ENCODE measurements at regions not wholly inside any gene's neighbourhood (a gene's known extent, or its start where the extent isn't known, plus 50 kb on each side); places are given as distances from the start of the nearest gene placed in this dataset.
"Not testable (repeated sequence)": the region's sequence is repeated elsewhere in the genome, so short reads cannot be mapped to it uniquely, and the experiment has no call there.

DNA sequence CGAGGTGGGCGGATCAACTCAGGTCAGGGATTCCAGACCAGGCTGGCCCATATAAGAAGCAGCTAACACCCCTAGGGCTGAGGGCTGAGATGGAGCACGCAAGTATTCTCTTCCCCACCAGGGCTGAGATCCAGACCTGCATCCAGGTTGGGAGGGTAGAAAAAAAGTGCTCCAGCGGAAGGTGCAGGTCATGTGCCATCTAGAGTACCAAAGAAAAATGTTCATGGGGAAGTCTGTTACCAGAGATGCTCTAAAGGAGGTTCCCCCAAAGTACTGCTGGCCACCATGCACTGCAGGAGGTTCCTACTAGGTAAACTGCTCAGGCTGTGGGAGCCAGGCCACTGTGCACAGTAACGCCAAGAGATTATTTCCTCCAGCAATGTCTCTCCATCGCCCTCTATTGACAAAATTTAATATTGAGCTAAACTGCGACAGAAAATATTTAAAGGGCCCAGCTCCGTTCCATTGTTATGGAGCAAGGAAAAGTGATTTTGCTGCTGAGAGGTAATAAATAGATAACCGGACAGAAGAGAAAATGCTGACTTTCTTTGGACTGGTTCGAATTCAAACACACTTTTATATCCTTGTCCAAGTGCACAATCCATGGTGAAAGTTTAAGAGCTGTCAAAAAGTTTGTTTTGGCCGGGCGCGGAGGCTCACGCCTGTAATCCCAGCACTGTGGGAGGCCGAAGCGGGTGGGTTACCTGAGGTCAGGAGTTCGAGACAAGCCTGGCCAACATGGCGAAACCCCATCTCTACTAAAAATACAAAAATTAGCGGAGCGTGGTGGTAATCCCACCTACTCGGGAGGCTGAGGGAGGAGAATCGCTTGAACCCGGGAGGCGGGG is 159.9 kb downstream of the OR2B2 start:
- 12% methylated on average over 24 of the region's 24 CpGs for WGBS, 3 donors
- FAIRE-seq (no peak), DNase-seq (peak; percentile 90 to 93)
- peak overlapping the region; percentile 11 to 95 (median 91) for H3K27ac ChIP-seq (ENCODE audit: low read depth in 1 of 3, low read length in 2 of 3)
- no peaks in the 10 kb centered on the region for H3K36me3 ChIP-seq (ENCODE audit: control insufficient read depth in 3 of 3, insufficient read depth in 2 of 3, low read depth in 1 of 3, low read length in 3 of 3)
- peak overlapping the region; percentile 66 to 95 (median 67) for H3K4me3 ChIP-seq (ENCODE audit: low read depth in 1 of 3, low read length in 3 of 3)
- H3K9me3 ChIP-seq (ENCODE audit: control insufficient read depth in 2 of 2, insufficient read depth in 1 of 2, low read depth in 1 of 2, low read length in 1 of 2) = no peaks in the 10 kb centered on the region
- H3K27me3 ChIP-seq (ENCODE audit: control insufficient read depth in 3 of 3, insufficient read depth in 3 of 3, low read length in 3 of 3) = no peaks in the 10 kb centered on the region
- H3K4me1 ChIP-seq (ENCODE audit: control insufficient read depth in 3 of 3, insufficient read depth in 2 of 3, low read depth in 1 of 3, low read length in 2 of 3) = no peaks in the 10 kb centered on the region

DNA sequence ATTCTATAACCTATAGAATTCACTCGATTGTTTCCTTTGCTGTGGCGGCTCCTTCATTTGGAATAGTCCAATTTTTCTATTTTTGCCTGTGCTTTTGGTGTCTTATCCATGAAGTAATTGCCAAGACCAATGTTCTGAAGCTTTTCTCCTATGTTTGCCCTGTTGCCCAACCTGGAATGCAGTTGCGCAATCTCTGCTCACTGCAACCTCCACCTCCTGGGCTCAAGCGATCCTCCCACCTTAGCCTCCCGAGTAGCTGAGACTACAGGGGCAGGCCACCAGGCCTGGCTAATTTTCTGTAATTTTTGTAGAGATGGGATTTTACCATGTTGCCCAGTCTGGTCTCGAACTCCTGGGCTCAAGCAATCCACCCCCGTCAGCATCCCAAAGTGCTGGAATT is 163.5 kb downstream of the OR2B2 start:
- WGBS, 3 donors = 88 to 89% (median 88%) methylated on average over 7 of the region's 7 CpGs
- FAIRE-seq = no peak
- Histone ChIP-seq H3K4me3 (ENCODE audit: low read depth in 1 of 3, low read length in 3 of 3) (no peak overlapping the region), H3K36me3 (ENCODE audit: control insufficient read depth in 3 of 3, insufficient read depth in 2 of 3, low read depth in 1 of 3, low read length in 3 of 3) (no peaks in the 10 kb centered on the region), H3K27me3 (ENCODE audit: control insufficient read depth in 3 of 3, insufficient read depth in 3 of 3, low read length in 3 of 3) (peaks cover 0 to 14% (median 9%) of the 10 kb centered on the region in 3 donors), H3K4me1 (ENCODE audit: control insufficient read depth in 3 of 3, insufficient read depth in 2 of 3, low read depth in 1 of 3, low read length in 2 of 3) (no peaks in the 10 kb centered on the region), H3K27ac (ENCODE audit: low read depth in 1 of 3, low read length in 2 of 3) (no peak overlapping the region), H3K9me3 (ENCODE audit: control insufficient read depth in 2 of 2, insufficient read depth in 1 of 2, low read depth in 1 of 2, low read length in 1 of 2) (no peaks in the 10 kb centered on the region)
- DNase-seq = no peak

DNA sequence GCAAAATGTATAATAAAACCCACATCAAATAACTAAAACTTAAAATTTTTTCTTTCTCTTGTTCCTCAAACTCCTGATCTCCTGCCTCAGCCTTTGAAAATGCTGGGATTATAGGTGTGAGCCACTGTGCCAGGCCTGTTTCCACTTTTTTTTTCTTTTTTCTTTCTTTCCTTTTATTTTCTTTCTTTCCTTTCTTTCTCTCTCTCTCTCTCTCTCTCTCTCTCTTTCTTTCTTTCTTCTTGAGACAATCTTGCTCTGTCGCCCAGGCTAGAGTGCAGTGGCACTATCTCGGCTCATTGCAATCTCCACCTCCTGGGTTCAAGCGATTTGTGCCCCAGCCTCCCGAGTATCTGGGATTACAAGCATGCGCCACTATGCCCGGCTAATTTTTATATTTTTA is 164.6 kb downstream of the OR2B2 start:
- Histone ChIP-seq H3K36me3 (ENCODE audit: control insufficient read depth in 3 of 3, insufficient read depth in 2 of 3, low read depth in 1 of 3, low read length in 3 of 3) (no peaks in the 10 kb centered on the region), H3K27me3 (ENCODE audit: control insufficient read depth in 3 of 3, insufficient read depth in 3 of 3, low read length in 3 of 3) (peaks cover 0 to 22% (median 10%) of the 10 kb centered on the region in 3 donors), H3K27ac (ENCODE audit: low read depth in 1 of 3, low read length in 2 of 3) (no peak overlapping the region), H3K4me1 (ENCODE audit: control insufficient read depth in 3 of 3, insufficient read depth in 2 of 3, low read depth in 1 of 3, low read length in 2 of 3) (no peaks in the 10 kb centered on the region), H3K9me3 (ENCODE audit: control insufficient read depth in 2 of 2, insufficient read depth in 1 of 2, low read depth in 1 of 2, low read length in 1 of 2) (no peaks in the 10 kb centered on the region), H3K4me3 (ENCODE audit: low read depth in 1 of 3, low read length in 3 of 3) (no peak overlapping the region)
- WGBS, 3 donors = 85 to 92% (median 91%) methylated on average over 6 of the region's 6 CpGs
- FAIRE-seq (no peak), DNase-seq (no peak)

DNA sequence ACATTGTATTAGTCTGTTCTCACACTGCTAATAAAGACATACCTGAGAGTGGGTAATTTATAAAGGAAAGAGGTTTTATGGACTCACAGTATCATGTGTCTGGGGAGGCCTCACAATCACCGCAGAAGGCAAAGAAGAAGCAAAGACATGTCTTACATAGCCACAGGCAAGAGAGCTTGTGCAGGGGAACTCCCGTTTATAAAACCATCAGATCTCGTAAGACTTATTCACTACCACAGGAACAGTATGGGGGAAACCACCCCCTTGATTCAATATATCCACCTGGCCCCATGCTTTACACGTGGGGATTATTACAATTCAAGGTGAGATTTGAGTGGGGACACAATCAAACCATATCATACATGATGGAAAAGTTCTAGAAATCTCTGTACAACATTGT is 165.3 kb downstream of the OR2B2 start:
- not testable (repeated sequence) for H3K4me3 ChIP-seq (ENCODE audit: low read depth in 1 of 3, low read length in 3 of 3); H3K27ac ChIP-seq (ENCODE audit: low read depth in 1 of 3, low read length in 2 of 3); H3K4me1 ChIP-seq (ENCODE audit: control insufficient read depth in 3 of 3, insufficient read depth in 2 of 3, low read depth in 1 of 3, low read length in 2 of 3); H3K9me3 ChIP-seq (ENCODE audit: control insufficient read depth in 2 of 2, insufficient read depth in 1 of 2, low read depth in 1 of 2, low read length in 1 of 2); DNase-seq; H3K36me3 ChIP-seq (ENCODE audit: control insufficient read depth in 3 of 3, insufficient read depth in 2 of 3, low read depth in 1 of 3, low read length in 3 of 3); FAIRE-seq
- 48 to 55% (median 54%) methylated on average over 4 of the region's 4 CpGs for WGBS, 3 donors
- H3K27me3 ChIP-seq (ENCODE audit: control insufficient read depth in 3 of 3, insufficient read depth in 3 of 3, low read length in 3 of 3) = peaks cover 0 to 22% (median 10%) of the 10 kb centered on the region in 3 donors

DNA sequence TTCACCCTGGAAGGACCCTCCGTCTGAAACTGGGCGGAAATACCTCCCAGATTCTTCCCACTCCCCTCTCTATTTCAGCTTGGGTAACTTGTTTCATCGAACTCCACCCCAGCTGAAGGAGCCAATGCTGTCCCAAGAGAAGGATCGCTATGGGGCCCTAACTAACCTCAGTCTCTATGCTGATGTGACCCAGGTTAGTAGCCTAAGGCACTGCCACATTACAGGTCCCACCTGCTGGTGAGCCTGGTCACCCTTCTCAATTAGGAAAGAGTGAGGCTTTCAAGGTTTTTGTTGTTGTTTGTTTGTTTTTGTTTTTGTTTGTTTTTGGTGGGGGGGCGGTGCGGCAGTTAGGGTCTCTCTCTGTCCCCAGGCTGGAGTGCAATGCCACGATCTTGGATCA is 168.4 kb downstream of the OR2B2 start:
- 21 to 49% (median 40%) methylated on average over 7 of the region's 7 CpGs for WGBS, 3 donors
- FAIRE-seq = no peak

DNA sequence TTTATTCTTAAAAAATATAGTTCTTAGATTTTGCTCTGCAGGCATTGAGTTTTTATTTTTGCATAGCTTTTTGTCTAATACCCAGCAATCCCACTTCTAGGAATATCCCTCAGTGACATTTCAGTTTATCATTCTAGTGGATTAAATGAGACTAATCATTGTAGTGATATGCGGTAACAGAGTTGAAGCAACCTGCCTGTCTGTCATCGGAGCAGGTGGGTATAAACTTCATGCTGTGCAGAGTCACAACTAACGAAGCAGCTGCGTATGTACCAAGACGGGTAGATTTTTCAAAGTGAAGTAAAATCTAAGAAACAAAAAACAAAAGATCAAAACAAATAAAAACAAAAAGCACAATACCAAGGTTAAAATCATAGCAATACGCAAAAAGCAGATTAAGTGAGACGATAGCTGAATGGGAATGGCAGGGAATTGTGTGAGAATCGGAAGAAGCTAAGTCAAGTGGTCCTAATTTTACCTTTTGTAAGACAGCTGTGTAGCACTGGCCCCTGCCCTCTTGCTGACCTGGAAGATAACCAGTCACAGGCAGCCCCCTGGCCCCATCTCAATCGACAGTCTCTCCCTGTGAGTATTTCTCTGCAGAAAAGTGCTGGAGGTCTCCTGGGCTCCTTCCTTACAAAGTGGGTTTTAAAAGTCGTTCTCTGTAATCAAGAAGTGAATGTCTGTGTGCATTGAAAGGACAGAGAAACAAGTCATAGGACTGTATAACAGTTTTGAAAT is 169.2 kb downstream of the OR2B2 start:
- Histone ChIP-seq H3K27me3 (ENCODE audit: control insufficient read depth in 3 of 3, insufficient read depth in 3 of 3, low read length in 3 of 3) (peaks cover 0 to 22% (median 11%) of the 10 kb centered on the region in 3 donors), H3K36me3 (ENCODE audit: control insufficient read depth in 3 of 3, insufficient read depth in 2 of 3, low read depth in 1 of 3, low read length in 3 of 3) (no peaks in the 10 kb centered on the region), H3K27ac (ENCODE audit: low read depth in 1 of 3, low read length in 2 of 3) (no peak overlapping the region), H3K9me3 (ENCODE audit: control insufficient read depth in 2 of 2, insufficient read depth in 1 of 2, low read depth in 1 of 2, low read length in 1 of 2) (peaks cover 0 to 3% of the 10 kb centered on the region in 2 donors), H3K4me1 (ENCODE audit: control insufficient read depth in 3 of 3, insufficient read depth in 2 of 3, low read depth in 1 of 3, low read length in 2 of 3) (no peaks in the 10 kb centered on the region), H3K4me3 (ENCODE audit: low read depth in 1 of 3, low read length in 3 of 3) (no peak overlapping the region)
- FAIRE-seq (no peak), DNase-seq (no peak)
- WGBS, 3 donors = 49 to 60% (median 56%) methylated on average over 10 of the region's 10 CpGs

More for the DNA sequence above, 168.4 kb downstream of the OR2B2 start:
- DNase-seq = no peak
- H3K4me3 ChIP-seq (ENCODE audit: low read depth in 1 of 3, low read length in 3 of 3) = no peak overlapping the region
- peaks cover 0 to 22% (median 11%) of the 10 kb centered on the region in 3 donors for H3K27me3 ChIP-seq (ENCODE audit: control insufficient read depth in 3 of 3, insufficient read depth in 3 of 3, low read length in 3 of 3)
- no peaks in the 10 kb centered on the region for H3K4me1 ChIP-seq (ENCODE audit: control insufficient read depth in 3 of 3, insufficient read depth in 2 of 3, low read depth in 1 of 3, low read length in 2 of 3)
- no peak overlapping the region for H3K27ac ChIP-seq (ENCODE audit: low read depth in 1 of 3, low read length in 2 of 3)
- H3K36me3 ChIP-seq (ENCODE audit: control insufficient read depth in 3 of 3, insufficient read depth in 2 of 3, low read depth in 1 of 3, low read length in 3 of 3) = no peaks in the 10 kb centered on the region
- peaks cover 0 to 1% of the 10 kb centered on the region in 2 donors for H3K9me3 ChIP-seq (ENCODE audit: control insufficient read depth in 2 of 2, insufficient read depth in 1 of 2, low read depth in 1 of 2, low read length in 1 of 2)

DNA sequence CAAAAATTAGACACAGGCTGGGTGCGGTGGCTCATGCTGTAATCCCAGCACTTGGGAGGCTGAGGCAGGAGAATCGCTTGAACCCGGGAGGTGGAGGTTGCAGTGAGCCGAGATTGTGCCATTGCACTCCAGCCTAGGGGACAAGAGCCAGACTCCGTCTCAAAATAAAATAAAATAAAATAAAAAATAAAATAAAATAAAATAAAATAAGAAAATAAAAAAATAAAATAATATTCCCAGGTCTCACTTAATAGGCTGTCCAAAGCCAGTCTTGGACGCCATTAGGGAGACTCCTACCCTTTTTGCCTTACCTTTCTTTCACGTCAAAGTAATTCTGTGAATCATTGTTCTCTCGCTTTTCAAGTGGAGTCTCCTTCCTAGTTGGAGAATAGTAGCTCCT is 172.3 kb downstream of the OR2B2 start:
- not testable (repeated sequence) for H3K4me1 ChIP-seq (ENCODE audit: control insufficient read depth in 3 of 3, insufficient read depth in 2 of 3, low read depth in 1 of 3, low read length in 2 of 3); H3K4me3 ChIP-seq (ENCODE audit: low read depth in 1 of 3, low read length in 3 of 3); H3K36me3 ChIP-seq (ENCODE audit: control insufficient read depth in 3 of 3, insufficient read depth in 2 of 3, low read depth in 1 of 3, low read length in 3 of 3); DNase-seq; FAIRE-seq; H3K27ac ChIP-seq (ENCODE audit: low read depth in 1 of 3, low read length in 2 of 3)
- H3K27me3 ChIP-seq (ENCODE audit: control insufficient read depth in 3 of 3, insufficient read depth in 3 of 3, low read length in 3 of 3) = peaks cover 0 to 15% (median 6%) of the 10 kb centered on the region in 3 donors
- WGBS, 3 donors = 89 to 96% (median 90%) methylated on average over 8 of the region's 8 CpGs
- peaks cover 0 to 14% of the 10 kb centered on the region in 2 donors for H3K9me3 ChIP-seq (ENCODE audit: control insufficient read depth in 2 of 2, insufficient read depth in 1 of 2, low read depth in 1 of 2, low read length in 1 of 2)

DNA sequence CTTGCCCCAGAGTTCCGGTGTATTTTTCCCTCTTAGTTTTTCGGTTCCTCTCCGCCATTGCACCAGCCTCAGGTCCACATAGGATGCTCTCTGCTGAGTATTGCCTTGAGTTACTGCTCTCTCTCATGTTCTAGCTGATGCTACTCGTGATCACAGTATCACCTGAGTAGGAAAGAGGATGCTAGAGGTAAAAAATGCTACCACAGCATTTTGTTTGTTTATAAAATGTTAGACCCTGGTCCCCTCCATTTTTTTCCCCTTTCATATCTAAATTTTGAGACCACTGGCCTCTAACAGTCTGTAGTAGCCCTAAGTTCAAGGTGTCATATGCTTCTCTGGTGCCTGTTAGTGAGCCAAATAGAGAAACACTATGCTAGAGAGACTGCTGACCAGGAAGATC is 175.5 kb downstream of the OR2B2 start:
- FAIRE-seq = no peak
- 84 to 95% (median 94%) methylated on average over 4 of the region's 4 CpGs for WGBS, 3 donors
- peaks cover 0 to 14% of the 10 kb centered on the region in 2 donors for H3K9me3 ChIP-seq (ENCODE audit: control insufficient read depth in 2 of 2, insufficient read depth in 1 of 2, low read depth in 1 of 2, low read length in 1 of 2)

More for the DNA sequence above, 175.5 kb downstream of the OR2B2 start:
- Histone ChIP-seq H3K27me3 (ENCODE audit: control insufficient read depth in 3 of 3, insufficient read depth in 3 of 3, low read length in 3 of 3) (peaks cover 0 to 2% (median 0%) of the 10 kb centered on the region in 3 donors), H3K4me3 (ENCODE audit: low read depth in 1 of 3, low read length in 3 of 3) (no peak overlapping the region), H3K36me3 (ENCODE audit: control insufficient read depth in 3 of 3, insufficient read depth in 2 of 3, low read depth in 1 of 3, low read length in 3 of 3) (no peaks in the 10 kb centered on the region), H3K4me1 (ENCODE audit: control insufficient read depth in 3 of 3, insufficient read depth in 2 of 3, low read depth in 1 of 3, low read length in 2 of 3) (no peaks in the 10 kb centered on the region), H3K27ac (ENCODE audit: low read depth in 1 of 3, low read length in 2 of 3) (no peak overlapping the region)
- no peak for DNase-seq

All from small intestine (tissue), 7 donors.